Suprapubic skin (tissue), 4 donors: ENCODE measurements at regions not wholly inside any gene's neighbourhood (a gene's known extent, or its start where the extent isn't known, plus 50 kb on each side); places are given as distances from the start of the nearest gene placed in this dataset.

Experiments used
- DNase-seq, 2 donors: peaks; one replicate each; pipeline ENCODE4 v3.0.0-alpha.2; 2019; ENCODE audit warnings: low spot score in 2 of 2
- H3K27ac ChIP-seq: fragments of 200-600 bp; sonication (generic); one replicate; pipeline ENCODE4 v1.5.1; 2019
- H3K27me3 ChIP-seq: fragments of 200-600 bp; sonication (generic); one replicate; pipeline ENCODE4 v1.5.1; 2019
- H3K36me3 ChIP-seq: fragments of 200-600 bp; sonication (generic); one replicate; pipeline ENCODE4 v1.5.1; 2019
- H3K4me1 ChIP-seq: fragments of 200-600 bp; sonication (generic); one replicate; pipeline ENCODE4 v1.5.1; 2019
- H3K4me3 ChIP-seq: fragments of 200-600 bp; sonication (generic); one replicate; pipeline ENCODE4 v1.5.1; 2019; ENCODE audit warnings: mild to moderate bottlenecking
- H3K9me3 ChIP-seq: fragments of 200-600 bp; sonication (generic); one replicate; pipeline ENCODE4 v1.5.1; 2019
- EP300 ChIP-seq: sonication (generic); formaldehyde crosslinking; IDR thresholded peaks from one replicate; pipeline ENCODE4 v1.6.1; 2017; ENCODE audit warnings: antibody characterized with exemption
- POLR2A ChIP-seq, 2 donors: fragments of 450-650 bp; IDR thresholded peaks; one replicate each; pipeline ENCODE4 v1.6.1; 2017; ENCODE audit warnings: antibody characterized with exemption in 2 of 2, mild to moderate bottlenecking in 2 of 2, moderate library complexity in 2 of 2
- POLR2AphosphoS5 ChIP-seq, 3 donors: sonication (generic); formaldehyde crosslinking; IDR thresholded peaks; one replicate each; pipeline ENCODE4 v1.6.1; 2017; ENCODE audit warnings: antibody characterized with exemption in 3 of 3
- WGBS: methylation state at CpG from one replicate; pipeline ENCODE4 v1.1.5; 2018; 5-methylcytosine and 5-hydroxymethylcytosine counted together
- TF ChIP-seq, protein P1 (sequence below), 2 donors: fragments of 200-600 bp in 1 of 2; fragments of 450-650 bp in 1 of 2; sonication (generic) in 1 of 2; IDR thresholded peaks; one replicate each; pipeline ENCODE4 v1.5.1; 2016 to 2019; ENCODE audit warnings: antibody characterized with exemption in 2 of 2, mild to moderate bottlenecking in 1 of 2, moderate library complexity in 1 of 2

DNA sequence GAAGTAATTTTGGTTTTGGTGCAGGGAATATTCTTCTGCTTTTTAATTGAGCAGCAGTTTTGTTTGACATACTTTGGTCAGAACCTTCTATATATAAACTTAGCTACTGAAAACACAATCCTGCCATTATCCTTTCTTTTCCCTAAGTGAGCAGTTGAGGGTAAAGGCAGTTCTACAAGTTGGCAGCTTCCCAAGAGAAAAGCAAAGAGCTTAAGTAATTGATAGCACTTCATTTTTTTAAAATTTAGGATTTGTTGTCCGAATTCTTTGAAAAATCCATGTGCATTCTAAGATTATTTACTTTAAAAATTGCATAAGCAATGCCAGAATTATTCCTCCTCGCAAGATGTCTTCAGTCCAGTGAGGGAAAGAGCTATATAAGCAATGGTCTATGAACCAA, 1394.1 kb downstream of the FAM181B start:
- no peak for DNase-seq
- Histone ChIP-seq H3K27ac (no peak overlapping the region), H3K4me1 (no peaks in the 10 kb centered on the region), H3K4me3 (no peak overlapping the region), H3K27me3 (no peaks in the 10 kb centered on the region), H3K36me3 (no peaks in the 10 kb centered on the region), H3K9me3 (no peaks in the 10 kb centered on the region)
- no peak for TF ChIP-seq POLR2AphosphoS5 (IDR thresholded peaks at IDR 0.05)
- no peak for TF ChIP-seq POLR2A (IDR thresholded peaks at IDR 0.05)
- 67% methylated on average over 2 of the region's 2 CpGs for WGBS

DNA sequence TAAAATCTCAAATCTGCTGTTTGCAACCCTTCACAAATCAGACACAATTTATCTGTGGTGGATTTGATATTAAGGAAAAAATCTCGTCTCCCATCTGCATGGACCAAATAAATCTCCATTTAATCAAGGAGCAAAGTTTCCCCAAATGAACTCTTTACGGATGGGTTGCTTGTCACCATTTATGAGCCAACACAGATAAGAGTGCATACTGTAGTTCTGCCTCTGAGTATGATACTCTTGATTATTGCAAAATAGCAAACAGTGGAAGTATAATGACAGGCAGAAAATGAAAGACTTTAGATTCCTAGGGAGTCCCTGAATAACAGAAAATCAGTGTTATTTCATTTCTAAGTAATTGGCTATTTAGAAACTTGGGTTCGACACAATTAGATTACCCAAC, 1395.9 kb downstream of the FAM181B start:
- H3K27ac ChIP-seq, result no peak overlapping the region
- no peaks in the 10 kb centered on the region for H3K4me1 ChIP-seq
- H3K27me3 ChIP-seq, result no peaks in the 10 kb centered on the region
- DNase-seq, result no peak
- TF ChIP-seq EP300 (no peak), POLR2AphosphoS5 (IDR thresholded peaks at IDR 0.05) (no peak), POLR2A (IDR thresholded peaks at IDR 0.05) (no peak)
- TF ChIP-seq, protein P1, sequence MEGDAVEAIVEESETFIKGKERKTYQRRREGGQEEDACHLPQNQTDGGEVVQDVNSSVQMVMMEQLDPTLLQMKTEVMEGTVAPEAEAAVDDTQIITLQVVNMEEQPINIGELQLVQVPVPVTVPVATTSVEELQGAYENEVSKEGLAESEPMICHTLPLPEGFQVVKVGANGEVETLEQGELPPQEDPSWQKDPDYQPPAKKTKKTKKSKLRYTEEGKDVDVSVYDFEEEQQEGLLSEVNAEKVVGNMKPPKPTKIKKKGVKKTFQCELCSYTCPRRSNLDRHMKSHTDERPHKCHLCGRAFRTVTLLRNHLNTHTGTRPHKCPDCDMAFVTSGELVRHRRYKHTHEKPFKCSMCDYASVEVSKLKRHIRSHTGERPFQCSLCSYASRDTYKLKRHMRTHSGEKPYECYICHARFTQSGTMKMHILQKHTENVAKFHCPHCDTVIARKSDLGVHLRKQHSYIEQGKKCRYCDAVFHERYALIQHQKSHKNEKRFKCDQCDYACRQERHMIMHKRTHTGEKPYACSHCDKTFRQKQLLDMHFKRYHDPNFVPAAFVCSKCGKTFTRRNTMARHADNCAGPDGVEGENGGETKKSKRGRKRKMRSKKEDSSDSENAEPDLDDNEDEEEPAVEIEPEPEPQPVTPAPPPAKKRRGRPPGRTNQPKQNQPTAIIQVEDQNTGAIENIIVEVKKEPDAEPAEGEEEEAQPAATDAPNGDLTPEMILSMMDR (IDR thresholded peaks at IDR 0.05), result no peak
- 79% methylated on average over 3 of the region's 3 CpGs for WGBS
- no peak overlapping the region for H3K4me3 ChIP-seq
- no peaks in the 10 kb centered on the region for H3K9me3 ChIP-seq
- no peaks in the 10 kb centered on the region for H3K36me3 ChIP-seq

DNA sequence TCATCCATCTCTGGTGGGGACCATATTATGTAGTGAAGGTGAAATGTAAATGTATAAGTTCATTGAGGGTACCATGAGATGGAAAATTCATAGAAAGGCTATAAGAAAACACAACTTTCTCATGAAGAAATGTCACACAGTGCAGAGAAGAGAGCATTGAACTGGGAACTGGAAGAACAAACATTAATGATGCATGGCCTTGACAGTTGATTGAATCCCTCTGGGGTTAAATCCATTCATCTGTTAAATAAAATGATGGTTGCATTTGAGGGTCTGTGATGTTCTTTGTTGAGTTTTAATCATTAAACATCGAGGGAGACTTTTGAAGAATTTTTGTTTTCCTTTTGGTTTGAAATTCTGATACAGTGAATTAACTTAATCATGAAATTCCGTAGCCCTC, 1401.4 kb downstream of the FAM181B start:
- 76% methylated on average over 2 of the region's 2 CpGs for WGBS
- Histone ChIP-seq H3K27ac (no peak overlapping the region), H3K4me1 (no peaks in the 10 kb centered on the region)

DNA sequence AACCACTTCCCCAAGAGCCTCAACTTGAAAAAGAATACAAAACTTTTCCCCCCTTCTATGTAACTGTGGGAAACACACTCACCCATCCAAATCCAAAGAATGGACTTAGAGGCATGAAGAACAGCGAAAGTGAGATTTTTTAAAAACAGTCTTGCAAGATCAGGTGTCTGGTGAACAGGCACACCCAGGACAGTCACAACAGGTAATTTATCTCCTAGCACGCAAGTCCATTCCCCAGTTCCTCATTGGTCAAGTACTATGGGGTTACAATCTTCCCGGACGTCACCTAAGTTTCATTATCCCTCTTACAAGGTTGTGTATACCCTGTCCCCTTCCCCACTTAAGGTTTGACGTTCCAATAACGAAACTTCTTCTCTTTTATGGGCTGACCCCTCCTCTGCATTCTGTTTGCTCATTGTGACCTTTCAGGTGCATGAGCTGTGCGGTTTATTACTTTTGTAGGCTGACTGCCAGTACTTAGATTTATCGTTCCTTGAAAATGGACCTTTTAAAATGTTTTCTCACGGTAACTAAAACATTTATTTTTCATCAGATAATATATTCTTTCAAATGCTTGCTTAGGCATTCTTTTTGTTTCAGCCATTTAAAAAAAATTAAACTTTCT, 1401.9 kb downstream of the FAM181B start:
- H3K4me3 ChIP-seq, result no peak overlapping the region
- TF ChIP-seq POLR2AphosphoS5 (IDR thresholded peaks at IDR 0.05) (no peak), EP300 (no peak), POLR2A (IDR thresholded peaks at IDR 0.05) (no peak)
- TF ChIP-seq, protein P1 (IDR thresholded peaks at IDR 0.05), result no peak
- H3K27me3 ChIP-seq, result no peaks in the 10 kb centered on the region
- no peaks in the 10 kb centered on the region for H3K9me3 ChIP-seq
- no peaks in the 10 kb centered on the region for H3K4me1 ChIP-seq
- 89% methylated on average over 9 of the region's 9 CpGs for WGBS
- DNase-seq, result no peak
- H3K36me3 ChIP-seq, result no peaks in the 10 kb centered on the region
- no peak overlapping the region for H3K27ac ChIP-seq

More for the DNA sequence above, 1401.4 kb downstream of the FAM181B start:
- no peaks in the 10 kb centered on the region for H3K27me3 ChIP-seq
- no peak for TF ChIP-seq EP300
- TF ChIP-seq POLR2AphosphoS5 (IDR thresholded peaks at IDR 0.05), result no peak
- TF ChIP-seq, protein P1 (IDR thresholded peaks at IDR 0.05), result no peak
- no peak for TF ChIP-seq POLR2A (IDR thresholded peaks at IDR 0.05)
- H3K9me3 ChIP-seq, result no peaks in the 10 kb centered on the region
- H3K4me3 ChIP-seq, result no peak overlapping the region
- no peaks in the 10 kb centered on the region for H3K36me3 ChIP-seq
- DNase-seq, result no peak

DNA sequence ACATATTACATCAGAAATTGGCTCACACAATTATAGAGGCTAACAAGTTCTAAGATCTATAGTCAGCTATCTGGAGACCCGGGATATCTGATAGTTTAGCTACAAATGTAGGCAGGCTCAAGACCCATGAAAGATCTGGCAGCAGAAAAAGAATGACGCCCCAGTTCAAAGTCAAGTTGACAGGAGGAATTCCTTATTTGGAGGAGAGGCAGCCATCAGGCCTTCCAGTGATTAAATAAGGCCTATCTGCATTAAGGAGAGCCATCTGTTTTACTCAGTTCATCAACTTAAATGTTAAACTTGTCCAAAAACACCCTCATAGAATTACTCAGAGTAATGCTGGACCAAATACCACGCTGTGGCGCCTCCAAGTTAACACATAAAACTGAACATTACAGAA, 1402.6 kb downstream of the FAM181B start:
- Histone ChIP-seq H3K36me3 (no peaks in the 10 kb centered on the region), H3K27me3 (no peaks in the 10 kb centered on the region), H3K9me3 (no peaks in the 10 kb centered on the region), H3K4me3 (no peak overlapping the region), H3K27ac (no peak overlapping the region), H3K4me1 (no peaks in the 10 kb centered on the region)
- TF ChIP-seq, protein P1 (IDR thresholded peaks at IDR 0.05), result no peak
- TF ChIP-seq POLR2A (IDR thresholded peaks at IDR 0.05) (no peak), POLR2AphosphoS5 (IDR thresholded peaks at IDR 0.05) (no peak), EP300 (no peak)
- no peak for DNase-seq
- WGBS, result 91% methylated on average over 4 of the region's 4 CpGs
